Hepatocyte (in vitro differentiated cells): ENCODE measurements at regions not wholly inside any gene's neighbourhood (a gene's known extent, or its start where the extent isn't known, plus 50 kb on each side); places are given as distances from the start of the nearest gene placed in this dataset.

Experiments used
- CTCF ChIP-seq: fragments of 200-600 bp; sonication (generic); IDR thresholded peaks from 2 replicates; pipeline ENCODE4 v1.5.1; 2016; ENCODE audit warnings: antibody characterized with exemption, mild to moderate bottlenecking; ENCODE audit not compliant: poor library complexity
- EZH2phosphoT487 ChIP-seq: fragments of 200-600 bp; sonication (generic); IDR thresholded peaks from one replicate; pipeline ENCODE4 v1.6.1; 2018; ENCODE audit warnings: antibody characterized with exemption, mild to moderate bottlenecking, low read depth, moderate library complexity; ENCODE audit not compliant: unreplicated experiment, severe bottlenecking

- no peak for TF ChIP-seq CTCF
- no peak for TF ChIP-seq EZH2phosphoT487
Observed at GRCh38 chr1:115456441-115456961, 118.5 kb upstream of the NGF start.
